ENCODE measurements at regions not wholly inside any gene's neighbourhood (a gene's known extent, or its start where the extent isn't known, plus 50 kb on each side); places are given as distances from the start of the nearest gene placed in this dataset.
"Not testable (repeated sequence)": the region's sequence is repeated elsewhere in the genome, so short reads cannot be mapped to it uniquely, and the experiment has no call there.

- no peak for TF ChIP-seq CTCF (IDR thresholded peaks at IDR 0.05; ENCODE audit: control insufficient read depth, extremely low read depth, insufficient read depth)
- H3K4me3 ChIP-seq (ENCODE audit: low read depth, low read length), result no peak overlapping the region
- DNase-seq (ENCODE audit: low read depth), result no peak
These were observed 58.0 kb downstream of the RBFOX3 start for GRCh38 chr17:79552824-79553223.

- no peak for DNase-seq (ENCODE audit: low read depth)
- H3K4me3 ChIP-seq (ENCODE audit: low read depth, low read length), result no peak overlapping the region
These were observed 58.4 kb downstream of the RBFOX3 start for GRCh38 chr17:79552405-79552804.

GRCh38 chr17:79549141-79549915 is 61.5 kb downstream of the RBFOX3 start:
- no peak for TF ChIP-seq CTCF (IDR thresholded peaks at IDR 0.05; ENCODE audit: control insufficient read depth, extremely low read depth, insufficient read depth)
- H3K4me3 ChIP-seq (ENCODE audit: low read depth, low read length), result no peak overlapping the region
- DNase-seq (ENCODE audit: low read depth), result no peak

More at GRCh38 chr17:79552405-79552804, 58.4 kb downstream of the RBFOX3 start:
- TF ChIP-seq CTCF (IDR thresholded peaks at IDR 0.05; ENCODE audit: control insufficient read depth, extremely low read depth, insufficient read depth), result no peak

GRCh38 chr17:79548116-79548515 is 62.7 kb downstream of the RBFOX3 start:
- no peak for DNase-seq (ENCODE audit: low read depth)
- no peak overlapping the region for H3K4me3 ChIP-seq (ENCODE audit: low read depth, low read length)
- TF ChIP-seq CTCF (IDR thresholded peaks at IDR 0.05; ENCODE audit: control insufficient read depth, extremely low read depth, insufficient read depth), result no peak

GRCh38 chr17:79547586-79547985 is 63.3 kb downstream of the RBFOX3 start:
- TF ChIP-seq CTCF (IDR thresholded peaks at IDR 0.05; ENCODE audit: control insufficient read depth, extremely low read depth, insufficient read depth), result no peak
- no peak for DNase-seq (ENCODE audit: low read depth)
- no peak overlapping the region for H3K4me3 ChIP-seq (ENCODE audit: low read depth, low read length)

GRCh38 chr17:79547171-79547570 is 63.7 kb downstream of the RBFOX3 start:
- DNase-seq (ENCODE audit: low read depth); H3K4me3 ChIP-seq (ENCODE audit: low read depth, low read length): not testable (repeated sequence)

- no peak for TF ChIP-seq CTCF (IDR thresholded peaks at IDR 0.05; ENCODE audit: control insufficient read depth, extremely low read depth, insufficient read depth)
- DNase-seq (ENCODE audit: low read depth), result no peak
- no peak overlapping the region for H3K4me3 ChIP-seq (ENCODE audit: low read depth, low read length)
These were observed 64.5 kb downstream of the RBFOX3 start for GRCh38 chr17:79546386-79546785.

Data from LNCaP clone FGC (cell line).